Endothelial cell of umbilical vein (primary cell): ENCODE measurements at regions not wholly inside any gene's neighbourhood (a gene's known extent, or its start where the extent isn't known, plus 50 kb on each side); places are given as distances from the start of the nearest gene placed in this dataset.

Experiments used
- EZH2 ChIP-seq: IDR thresholded peaks from 2 replicates; pipeline ENCODE4 v1.6.1; 2012; ENCODE audit warnings: borderline replicate concordance, low read depth, mild to moderate bottlenecking, moderate library complexity, low read length, inconsistent platforms; ENCODE audit not compliant: severe bottlenecking
- JUN ChIP-seq: IDR thresholded peaks from 2 replicates; pipeline ENCODE4 v1.6.1; 2011; ENCODE audit warnings: borderline replicate concordance, low read depth; ENCODE audit not compliant: insufficient read length, insufficient read depth
- POLR2A ChIP-seq: IDR thresholded peaks from 2 replicates; pipeline ENCODE4 v1.6.1; 2012; ENCODE audit warnings: low read depth, mild to moderate bottlenecking, control low read depth, low read length
- POLR2AphosphoS5 ChIP-seq: IDR thresholded peaks from 2 replicates; pipeline ENCODE4 v1.6.1; 2012; ENCODE audit warnings: low read depth, mild to moderate bottlenecking, control low read depth, low read length, moderate library complexity; ENCODE audit not compliant: insufficient read depth
- TF ChIP-seq, protein P1 (sequence below), 2 donors: IDR thresholded peaks; 1 replicate in 1 of 2; 2 replicates in 1 of 2; pipeline ENCODE4 v1.5.1; 2011; ENCODE audit warnings: low read length in 2 of 2, mild to moderate bottlenecking in 2 of 2, moderate library complexity in 2 of 2, control low read depth in 1 of 2, inconsistent platforms in 1 of 2, low read depth in 1 of 2; ENCODE audit not compliant: insufficient read depth in 1 of 2; ENCODE audit errors: extremely low read depth in 1 of 2
- TF ChIP-seq, protein P2 (sequence below): IDR thresholded peaks from 2 replicates; pipeline ENCODE4 v1.6.1; 2011; ENCODE audit not compliant: insufficient read depth, insufficient read length

DNA sequence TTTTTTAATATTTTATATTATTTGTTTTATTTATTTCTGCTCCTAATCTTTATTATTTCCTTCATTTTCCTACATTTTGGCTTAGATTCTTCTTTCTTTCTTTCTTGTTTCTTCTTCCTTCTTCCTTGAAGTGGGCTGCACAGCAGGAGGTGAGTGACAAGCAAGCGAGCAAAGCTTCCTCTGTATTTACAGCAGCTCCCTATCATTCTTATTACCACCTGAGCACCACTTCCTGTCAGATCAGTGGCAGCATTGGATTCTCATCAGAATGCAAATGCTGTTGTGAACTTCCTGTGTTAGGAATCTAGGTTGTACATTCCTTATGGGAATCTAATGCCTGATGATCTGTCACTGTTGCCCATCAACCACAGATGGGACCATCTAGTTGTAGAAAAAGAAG lies 784.9 kb upstream of the LUZP2 start:
- no peak for TF ChIP-seq POLR2A
- TF ChIP-seq, protein P1, sequence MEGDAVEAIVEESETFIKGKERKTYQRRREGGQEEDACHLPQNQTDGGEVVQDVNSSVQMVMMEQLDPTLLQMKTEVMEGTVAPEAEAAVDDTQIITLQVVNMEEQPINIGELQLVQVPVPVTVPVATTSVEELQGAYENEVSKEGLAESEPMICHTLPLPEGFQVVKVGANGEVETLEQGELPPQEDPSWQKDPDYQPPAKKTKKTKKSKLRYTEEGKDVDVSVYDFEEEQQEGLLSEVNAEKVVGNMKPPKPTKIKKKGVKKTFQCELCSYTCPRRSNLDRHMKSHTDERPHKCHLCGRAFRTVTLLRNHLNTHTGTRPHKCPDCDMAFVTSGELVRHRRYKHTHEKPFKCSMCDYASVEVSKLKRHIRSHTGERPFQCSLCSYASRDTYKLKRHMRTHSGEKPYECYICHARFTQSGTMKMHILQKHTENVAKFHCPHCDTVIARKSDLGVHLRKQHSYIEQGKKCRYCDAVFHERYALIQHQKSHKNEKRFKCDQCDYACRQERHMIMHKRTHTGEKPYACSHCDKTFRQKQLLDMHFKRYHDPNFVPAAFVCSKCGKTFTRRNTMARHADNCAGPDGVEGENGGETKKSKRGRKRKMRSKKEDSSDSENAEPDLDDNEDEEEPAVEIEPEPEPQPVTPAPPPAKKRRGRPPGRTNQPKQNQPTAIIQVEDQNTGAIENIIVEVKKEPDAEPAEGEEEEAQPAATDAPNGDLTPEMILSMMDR (IDR thresholded peaks at IDR 0.05; ENCODE audit: extremely low read depth in 1 of 2, insufficient read depth in 1 of 2, low read depth in 1 of 2, low read length in 2 of 2), result no peak
- no peak for TF ChIP-seq POLR2AphosphoS5
- TF ChIP-seq EZH2, result no peak
- TF ChIP-seq JUN, result no peak
- TF ChIP-seq, protein P2, sequence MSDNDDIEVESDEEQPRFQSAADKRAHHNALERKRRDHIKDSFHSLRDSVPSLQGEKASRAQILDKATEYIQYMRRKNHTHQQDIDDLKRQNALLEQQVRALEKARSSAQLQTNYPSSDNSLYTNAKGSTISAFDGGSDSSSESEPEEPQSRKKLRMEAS, result no peak
